Left lung (tissue), 4 donors: ENCODE measurements at regions not wholly inside any gene's neighbourhood (a gene's known extent, or its start where the extent isn't known, plus 50 kb on each side); places are given as distances from the start of the nearest gene placed in this dataset.

ENCODE experiments used
- ATAC-seq: fragments of 200-7000 bp; cut with Tn5 transposase; one replicate; pipeline ENCODE4 v1.9.1; 2020; ENCODE audit warnings: moderate library complexity
- DNase-seq, 4 donors: peaks; one replicate each; pipeline ENCODE4 v3.0.0-alpha.2; 2013 to 2020
- H3K27ac ChIP-seq, 2 donors: fragments of 200-600 bp; sonication (generic) in 1 of 2; one replicate each; pipeline versions ENCODE4 v1.5.0 to v1.8.0; 2020 to 2021
- H3K27me3 ChIP-seq, 2 donors: fragments of 200-600 bp; sonication (generic) in 1 of 2; one replicate each; pipeline versions ENCODE4 v1.5.0 to v1.8.0; 2020 to 2021
- H3K36me3 ChIP-seq, 2 donors: fragments of 200-600 bp; sonication (generic) in 1 of 2; one replicate each; pipeline versions ENCODE4 v1.5.0 to v1.8.0; 2020 to 2021
- H3K4me1 ChIP-seq, 2 donors: fragments of 200-600 bp; one replicate each; pipeline ENCODE4 v1.8.0; 2021
- H3K4me3 ChIP-seq, 2 donors: fragments of 200-600 bp; sonication (generic) in 1 of 2; one replicate each; pipeline versions ENCODE4 v1.5.0 to v1.8.0; 2020 to 2021; ENCODE audit warnings: mild to moderate bottlenecking in 1 of 2
- H3K9me3 ChIP-seq, 2 donors: fragments of 200-600 bp; sonication (generic) in 1 of 2; one replicate each; pipeline versions ENCODE4 v1.5.0 to v1.8.0; 2020 to 2021
- CTCF ChIP-seq, 2 donors: fragments of 200-600 bp; sonication (generic) in 1 of 2; IDR thresholded peaks; one replicate each; pipeline versions ENCODE4 v1.5.0 to v1.8.0; 2021; ENCODE audit warnings: antibody characterized with exemption in 2 of 2
- intact Hi-C, 2 donors: fragments of 100-400 bp; cut with DNase I; formaldehyde crosslinking; loops; one replicate each; pipeline versions ENCODE4 v1.11.2 to v1.14.2; 2022
- donor health status: DM: no; HTN: yes; CAD: no.
- donor health status: DM: no; HTN: no; CAD: no.

GRCh38 chr1:57868908-57869307, 445.0 kb upstream of the DAB1 start:
- no peaks in the 10 kb centered on the region for H3K9me3 ChIP-seq
- no peak overlapping the region for H3K4me3 ChIP-seq
- no peak overlapping the region for H3K27ac ChIP-seq
- no peaks in the 10 kb centered on the region for H3K36me3 ChIP-seq
- intact Hi-C loops, result no loop called here
- H3K4me1 ChIP-seq, result no peaks in the 10 kb centered on the region
- ATAC-seq, result no peak
- DNase-seq, result no peak
- TF ChIP-seq CTCF (IDR thresholded peaks at IDR 0.05), result no peak
- H3K27me3 ChIP-seq, result no peaks in the 10 kb centered on the region

GRCh38 chr1:57868239-57868638, 444.4 kb upstream of the DAB1 start:
- Histone ChIP-seq H3K4me3 (no peak overlapping the region), H3K36me3 (no peaks in the 10 kb centered on the region), H3K9me3 (no peaks in the 10 kb centered on the region), H3K4me1 (no peaks in the 10 kb centered on the region), H3K27me3 (no peaks in the 10 kb centered on the region), H3K27ac (no peak overlapping the region)
- ATAC-seq (no peak), DNase-seq (no peak)
- intact Hi-C loops, result no loop called here
- no peak for TF ChIP-seq CTCF (IDR thresholded peaks at IDR 0.05)

- Histone ChIP-seq H3K27me3 (no peaks in the 10 kb centered on the region), H3K4me1 (no peaks in the 10 kb centered on the region), H3K9me3 (no peaks in the 10 kb centered on the region), H3K36me3 (no peaks in the 10 kb centered on the region), H3K4me3 (no peak overlapping the region), H3K27ac (no peak overlapping the region)
- intact Hi-C loops, result no loop called here
- DNase-seq, result no peak
- ATAC-seq, result no peak
- no peak for TF ChIP-seq CTCF (IDR thresholded peaks at IDR 0.05)
Measured at GRCh38 chr1:57866998-57867397, 443.1 kb upstream of the DAB1 start.

GRCh38 chr1:57860931-57861565, 437.2 kb upstream of the DAB1 start:
- H3K36me3 ChIP-seq, result no peaks in the 10 kb centered on the region
- no peak for ATAC-seq
- no peak overlapping the region for H3K27ac ChIP-seq
- TF ChIP-seq CTCF (IDR thresholded peaks at IDR 0.05), result no peak
- H3K4me3 ChIP-seq, result no peak overlapping the region
- no peaks in the 10 kb centered on the region for H3K9me3 ChIP-seq
- intact Hi-C loops, result no loop called here
- H3K4me1 ChIP-seq, result no peaks in the 10 kb centered on the region
- H3K27me3 ChIP-seq, result no peaks in the 10 kb centered on the region
- no peak for DNase-seq

- no peak for DNase-seq
- no peaks in the 10 kb centered on the region for H3K27me3 ChIP-seq
- no peak overlapping the region for H3K4me3 ChIP-seq
- H3K4me1 ChIP-seq, result no peaks in the 10 kb centered on the region
- no peaks in the 10 kb centered on the region for H3K36me3 ChIP-seq
- TF ChIP-seq CTCF (IDR thresholded peaks at IDR 0.05), result no peak
- H3K27ac ChIP-seq, result no peak overlapping the region
- ATAC-seq, result no peak
- intact Hi-C loops, result no loop called here
- no peaks in the 10 kb centered on the region for H3K9me3 ChIP-seq
Measured at GRCh38 chr1:57860325-57860724, 436.5 kb upstream of the DAB1 start.
